H9 (cell line): ENCODE measurements at regions not wholly inside any gene's neighbourhood (a gene's known extent, or its start where the extent isn't known, plus 50 kb on each side); places are given as distances from the start of the nearest gene placed in this dataset.

ENCODE experiments used
- DNase-seq: peaks from one replicate; pipeline ENCODE4 v3.0.0-alpha.2; 2017
- H2AFZ ChIP-seq: one replicate; pipeline ENCODE4 v1.6.1; 2013; ENCODE audit warnings: mild to moderate bottlenecking, low read length, control low read depth, moderate library complexity
- H2AK5ac ChIP-seq: 2 replicates; pipeline ENCODE4 v1.6.1; 2013; ENCODE audit warnings: low read length, control low read depth, mixed read lengths; ENCODE audit not compliant: insufficient read length
- H2BK120ac ChIP-seq: one replicate; pipeline ENCODE4 v1.6.1; 2013; ENCODE audit warnings: low read depth, mild to moderate bottlenecking, low read length, control low read depth, inconsistent platforms; ENCODE audit not compliant: poor library complexity, severe bottlenecking
- H2BK12ac ChIP-seq: 2 replicates; pipeline ENCODE4 v1.6.1; 2013; ENCODE audit warnings: low read length, control low read depth, mixed read lengths, low read depth; ENCODE audit not compliant: insufficient read length
- H2BK15ac ChIP-seq: 2 replicates; pipeline ENCODE4 v1.6.1; 2013; ENCODE audit warnings: low read depth, low read length, control low read depth
- H2BK20ac ChIP-seq: one replicate; pipeline ENCODE4 v1.6.1; 2013; ENCODE audit warnings: low read depth, mild to moderate bottlenecking, low read length, control low read depth, inconsistent platforms; ENCODE audit not compliant: poor library complexity, severe bottlenecking
- H2BK5ac ChIP-seq: 2 replicates; pipeline ENCODE4 v1.6.1; 2013; ENCODE audit warnings: low read length, control low read depth, mixed read lengths; ENCODE audit not compliant: insufficient read length
- H3K14ac ChIP-seq: 2 replicates; pipeline ENCODE4 v1.6.1; 2013; ENCODE audit warnings: low read length, control low read depth; ENCODE audit not compliant: insufficient read depth
- H3K18ac ChIP-seq: 2 replicates; pipeline ENCODE4 v1.6.1; 2013; ENCODE audit warnings: low read depth, mild to moderate bottlenecking, mixed read lengths, low read length, control low read depth; ENCODE audit not compliant: insufficient read length
- H3K23ac ChIP-seq: 2 replicates; pipeline ENCODE4 v1.6.1; 2013; ENCODE audit warnings: low read length, control low read depth, mixed read lengths, low read depth; ENCODE audit not compliant: insufficient read length
- H3K23me2 ChIP-seq: 2 replicates; pipeline ENCODE4 v1.6.1; 2013; ENCODE audit warnings: low read depth, mild to moderate bottlenecking, mixed read lengths, low read length, control low read depth; ENCODE audit not compliant: insufficient read length, poor library complexity, severe bottlenecking
- H3K27ac ChIP-seq: 2 replicates; pipeline ENCODE4 v1.5.1; 2013; ENCODE audit warnings: low read length, control low read depth, mixed read lengths, low read depth; ENCODE audit not compliant: insufficient read length
- H3K27me3 ChIP-seq: 2 replicates; pipeline ENCODE4 v1.6.1; 2013; ENCODE audit warnings: low read length, control low read depth, inconsistent platforms; ENCODE audit not compliant: insufficient read depth
- H3K4ac ChIP-seq: 2 replicates; pipeline ENCODE4 v1.6.1; 2013; ENCODE audit warnings: low read depth, mild to moderate bottlenecking, control low read depth, inconsistent platforms, low read length, moderate library complexity
- H3K4me1 ChIP-seq: 2 replicates; pipeline ENCODE4 v1.6.1; 2013; ENCODE audit warnings: low read length, control low read depth, inconsistent platforms; ENCODE audit not compliant: insufficient read depth
- H3K4me2 ChIP-seq: 2 replicates; pipeline ENCODE4 v1.6.1; 2013; ENCODE audit warnings: low read length, control low read depth, mixed read lengths; ENCODE audit not compliant: insufficient read length, insufficient read depth
- H3K56ac ChIP-seq: 2 replicates; pipeline ENCODE4 v1.6.1; 2013; ENCODE audit warnings: low read depth, mild to moderate bottlenecking, mixed read lengths, low read length, control low read depth; ENCODE audit not compliant: insufficient read length
- H3K79me1 ChIP-seq: 2 replicates; pipeline ENCODE4 v1.6.1; 2013; ENCODE audit warnings: low read depth, mild to moderate bottlenecking, moderate library complexity, low read length, control low read depth, inconsistent platforms; ENCODE audit not compliant: insufficient read depth, poor library complexity, severe bottlenecking
- H3K79me2 ChIP-seq: 2 replicates; pipeline ENCODE4 v1.6.1; 2013; ENCODE audit warnings: low read length, control low read depth, inconsistent platforms; ENCODE audit not compliant: insufficient read depth
- H3K9ac ChIP-seq: 2 replicates; pipeline ENCODE4 v1.6.1; 2013; ENCODE audit warnings: low read length, control low read depth, mixed read lengths; ENCODE audit not compliant: insufficient read length; ENCODE audit errors: extremely low read depth
- H3K9me3 ChIP-seq: one replicate; pipeline ENCODE4 v1.6.1; 2013; ENCODE audit warnings: low read depth, low read length, inconsistent platforms; ENCODE audit not compliant: control insufficient read depth
- H3T11ph ChIP-seq: one replicate; pipeline ENCODE4 v1.6.1; 2013; ENCODE audit warnings: mild to moderate bottlenecking, low read length, control low read depth, inconsistent platforms
- H4K20me1 ChIP-seq: one replicate; pipeline ENCODE4 v1.6.1; 2013; ENCODE audit not compliant: control insufficient read depth, insufficient read length, insufficient read depth
- H4K5ac ChIP-seq: 2 replicates; pipeline ENCODE4 v1.6.1; 2013; ENCODE audit warnings: low read depth, mild to moderate bottlenecking, mixed read lengths, low read length, control low read depth; ENCODE audit not compliant: insufficient read length
- H4K8ac ChIP-seq: replicated peaks from 2 replicates; pipeline ENCODE4 v1.6.1; 2013; ENCODE audit warnings: low read length, control low read depth, mixed read lengths, low read depth; ENCODE audit not compliant: insufficient read length
- H4K91ac ChIP-seq: 2 replicates; pipeline ENCODE4 v1.6.1; 2013; ENCODE audit warnings: low read depth, mild to moderate bottlenecking, moderate library complexity, mixed read lengths, low read length, control low read depth; ENCODE audit not compliant: insufficient read length
- H3K27ac Mint-ChIP-seq, 3 experiments: 2 replicates in 2 of 3; 3 replicates in 1 of 3; pipeline ENCODE4 v1.8.0; 2020 to 2021; ENCODE audit warnings: mixed read lengths in 3 of 3, mild to moderate bottlenecking in 1 of 3, moderate library complexity in 1 of 3
- H3K27me3 Mint-ChIP-seq: 2 replicates; pipeline ENCODE4 v1.8.0; 2021; ENCODE audit warnings: low read depth, mild to moderate bottlenecking, moderate library complexity, mixed read lengths
- H3K36me3 Mint-ChIP-seq, 3 experiments: 2 replicates in 2 of 3; 3 replicates in 1 of 3; pipeline ENCODE4 v1.8.0; 2020 to 2021; ENCODE audit warnings: low read depth in 3 of 3, mixed read lengths in 3 of 3; ENCODE audit not compliant: insufficient read depth in 1 of 3
- H3K4me1 Mint-ChIP-seq, 2 experiments: 2 replicates each; pipeline ENCODE4 v1.8.0; 2020; ENCODE audit warnings: mixed read lengths in 2 of 2
- H3K4me3 Mint-ChIP-seq, 2 experiments: 2 replicates in 1 of 2; 3 replicates in 1 of 2; pipeline ENCODE4 v1.8.0; 2020 to 2021; ENCODE audit warnings: mild to moderate bottlenecking in 2 of 2, mixed read lengths in 2 of 2, moderate library complexity in 1 of 2
- H3K9me3 Mint-ChIP-seq, 2 experiments: 2 replicates in 1 of 2; 3 replicates in 1 of 2; pipeline ENCODE4 v1.8.0; 2020; ENCODE audit warnings: mild to moderate bottlenecking in 2 of 2, mixed read lengths in 2 of 2, moderate library complexity in 1 of 2
- CTCF ChIP-seq: fragments of 200-600 bp; sonication (generic); conservative IDR thresholded peaks from 3 replicates; pipeline ENCODE4 v1.8.0; 2021; ENCODE audit warnings: antibody characterized with exemption, mild to moderate bottlenecking
- WGBS: extraction: QIAGEN DNeasy Blood & Tissue Kit; methylation state at CpG from one replicate; pipeline ENCODE4 v1.1.7; 2013; ENCODE audit warnings: missing lambda C conversion rate, low lambda C conversion rate, mixed read lengths; ENCODE audit not compliant: insufficient read length; ENCODE audit errors: extremely low coverage; 5-methylcytosine and 5-hydroxymethylcytosine counted together

GRCh38 chr1:29937356-29937755 lies 701.0 kb downstream of the PTPRU start:
- H4K5ac ChIP-seq = no peak overlapping the region
- H2BK5ac ChIP-seq = no peak overlapping the region
- H2BK20ac ChIP-seq = no peak overlapping the region
- H3K4me1 ChIP-seq = peaks cover 7% of the 10 kb centered on the region; the same call in 1 of the 2 replicates
- H2AK5ac ChIP-seq = no peak overlapping the region
- no peak overlapping the region for H3K56ac ChIP-seq
- Mint-ChIP-seq H3K27ac (no peak overlapping the region), H3K36me3 (no peaks in the 10 kb centered on the region), H3K27me3 (no peaks in the 10 kb centered on the region; the same call in 1 of the 2 replicates), H3K9me3 (no peaks in the 10 kb centered on the region), H3K4me3 (no peak overlapping the region), H3K4me1 (peaks cover 21 to 26% of the 10 kb centered on the region in 2 experiments)
- H2BK120ac ChIP-seq = no peak overlapping the region
- no peak overlapping the region for H2AFZ ChIP-seq
- H3K79me2 ChIP-seq = no peaks in the 10 kb centered on the region
- no peak for TF ChIP-seq CTCF
- H3K14ac ChIP-seq = no peak overlapping the region
- no peaks in the 10 kb centered on the region for H3K79me1 ChIP-seq
- no peak overlapping the region for H4K8ac ChIP-seq
- no peak overlapping the region for H3K23ac ChIP-seq
- H4K20me1 ChIP-seq = no peaks in the 10 kb centered on the region
- H2BK12ac ChIP-seq = no peak overlapping the region
- H2BK15ac ChIP-seq = no peak overlapping the region
- no peaks in the 10 kb centered on the region for H3K27me3 ChIP-seq
- DNase-seq = no peak
- H3K23me2 ChIP-seq = no peaks in the 10 kb centered on the region
- H3K18ac ChIP-seq = no peak overlapping the region
- no peak overlapping the region for H4K91ac ChIP-seq
- H3T11ph ChIP-seq = no peak overlapping the region
- no peak overlapping the region for H3K4ac ChIP-seq
- WGBS = no CpG with 5 or more reads among the region's 1 CpG
- H3K9me3 ChIP-seq = no peaks in the 10 kb centered on the region
- no peak overlapping the region for H3K9ac ChIP-seq
- no peak overlapping the region for H3K27ac ChIP-seq
- no peak overlapping the region for H3K4me2 ChIP-seq
